ENCODE measurements at regions not wholly inside any gene's neighbourhood (a gene's known extent, or its start where the extent isn't known, plus 50 kb on each side); places are given as distances from the start of the nearest gene placed in this dataset.

DNA sequence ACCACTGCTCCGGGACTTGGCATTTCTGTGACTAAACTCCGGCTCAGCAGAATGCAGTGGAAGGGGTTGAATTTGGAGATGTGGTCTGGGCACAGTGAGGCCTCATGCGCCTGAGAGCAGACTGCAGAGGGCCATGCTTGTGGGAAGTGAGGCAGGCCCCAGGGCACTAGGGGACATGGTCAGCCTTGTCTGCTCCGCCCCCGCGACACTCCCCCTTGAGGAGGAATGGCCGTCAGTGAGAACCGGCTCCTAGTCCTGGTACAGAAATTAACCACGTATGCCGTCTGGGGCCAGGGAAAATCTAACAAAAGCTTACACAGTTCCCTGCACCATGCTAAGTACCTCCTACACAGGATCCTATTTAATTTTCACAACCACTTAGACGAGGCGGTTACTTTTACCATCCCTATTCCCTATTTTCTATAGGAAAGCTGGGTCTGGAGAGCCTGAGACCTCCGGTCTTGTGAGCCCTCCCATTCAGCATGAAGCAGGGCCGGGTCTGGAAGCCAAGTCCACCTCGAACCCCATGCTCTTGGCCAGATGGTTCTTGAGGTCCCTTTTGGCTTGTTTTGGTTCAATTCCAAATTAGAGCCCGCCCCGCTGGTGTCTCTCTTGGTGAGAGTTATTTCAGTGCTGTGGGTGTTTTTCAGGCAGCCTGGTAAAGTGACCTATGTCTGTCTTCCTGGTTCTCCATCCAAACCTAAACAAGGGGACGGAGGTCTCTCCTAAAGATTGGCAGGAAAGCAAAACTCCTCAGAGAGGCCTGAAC lies 87.7 kb upstream of the PITRM1 start:
- TF ChIP-seq, protein P1, sequence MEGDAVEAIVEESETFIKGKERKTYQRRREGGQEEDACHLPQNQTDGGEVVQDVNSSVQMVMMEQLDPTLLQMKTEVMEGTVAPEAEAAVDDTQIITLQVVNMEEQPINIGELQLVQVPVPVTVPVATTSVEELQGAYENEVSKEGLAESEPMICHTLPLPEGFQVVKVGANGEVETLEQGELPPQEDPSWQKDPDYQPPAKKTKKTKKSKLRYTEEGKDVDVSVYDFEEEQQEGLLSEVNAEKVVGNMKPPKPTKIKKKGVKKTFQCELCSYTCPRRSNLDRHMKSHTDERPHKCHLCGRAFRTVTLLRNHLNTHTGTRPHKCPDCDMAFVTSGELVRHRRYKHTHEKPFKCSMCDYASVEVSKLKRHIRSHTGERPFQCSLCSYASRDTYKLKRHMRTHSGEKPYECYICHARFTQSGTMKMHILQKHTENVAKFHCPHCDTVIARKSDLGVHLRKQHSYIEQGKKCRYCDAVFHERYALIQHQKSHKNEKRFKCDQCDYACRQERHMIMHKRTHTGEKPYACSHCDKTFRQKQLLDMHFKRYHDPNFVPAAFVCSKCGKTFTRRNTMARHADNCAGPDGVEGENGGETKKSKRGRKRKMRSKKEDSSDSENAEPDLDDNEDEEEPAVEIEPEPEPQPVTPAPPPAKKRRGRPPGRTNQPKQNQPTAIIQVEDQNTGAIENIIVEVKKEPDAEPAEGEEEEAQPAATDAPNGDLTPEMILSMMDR (IDR thresholded peaks at IDR 0.05): no peak
- TF ChIP-seq POLR2A (IDR thresholded peaks at IDR 0.05): no peak

Measured in vagina (tissue), 2 donors.